ENCODE measurements at regions not wholly inside any gene's neighbourhood (a gene's known extent, or its start where the extent isn't known, plus 50 kb on each side); places are given as distances from the start of the nearest gene placed in this dataset.

GRCh38 chr4:175307326-175307725 lies 389.2 kb downstream of the ADAM29 start:
- DNase-seq (ENCODE audit: low spot score), result no peak
- in situ Hi-C loops (cut with MboI; ENCODE audit: low sequenced_read_pairs, unreplicated experiment), result no loop called here
- TF ChIP-seq CTCF (IDR thresholded peaks at IDR 0.05; ENCODE audit: borderline replicate concordance, control extremely low read depth, extremely low read depth, insufficient read depth, missing control alignments), result no peak

GRCh38 chr4:175308236-175308635 lies 390.1 kb downstream of the ADAM29 start:
- no peak for TF ChIP-seq CTCF (IDR thresholded peaks at IDR 0.05; ENCODE audit: borderline replicate concordance, control extremely low read depth, extremely low read depth, insufficient read depth, missing control alignments)
- DNase-seq (ENCODE audit: low spot score), result no peak
- in situ Hi-C loops (cut with MboI; ENCODE audit: low sequenced_read_pairs, unreplicated experiment), result no loop called here

- no peak for DNase-seq (ENCODE audit: low spot score)
- no peak for TF ChIP-seq CTCF (IDR thresholded peaks at IDR 0.05; ENCODE audit: borderline replicate concordance, control extremely low read depth, extremely low read depth, insufficient read depth, missing control alignments)
- in situ Hi-C loops (cut with MboI; ENCODE audit: low sequenced_read_pairs, unreplicated experiment), result no loop called here
These were observed 390.9 kb downstream of the ADAM29 start for GRCh38 chr4:175309041-175309440.

- in situ Hi-C loops (cut with MboI; ENCODE audit: low sequenced_read_pairs, unreplicated experiment), result no loop called here
- TF ChIP-seq CTCF (IDR thresholded peaks at IDR 0.05; ENCODE audit: borderline replicate concordance, control extremely low read depth, extremely low read depth, insufficient read depth, missing control alignments), result no peak
- DNase-seq (ENCODE audit: low spot score), result no peak
These were observed 407.1 kb downstream of the ADAM29 start for GRCh38 chr4:175325230-175325629.

GRCh38 chr4:175326796-175327195 lies 408.6 kb downstream of the ADAM29 start:
- DNase-seq (ENCODE audit: low spot score), result no peak
- no peak for TF ChIP-seq CTCF (IDR thresholded peaks at IDR 0.05; ENCODE audit: borderline replicate concordance, control extremely low read depth, extremely low read depth, insufficient read depth, missing control alignments)
- in situ Hi-C loops (cut with MboI; ENCODE audit: low sequenced_read_pairs, unreplicated experiment), result no loop called here

GRCh38 chr4:175330236-175330635 lies 412.1 kb downstream of the ADAM29 start:
- in situ Hi-C loops (cut with MboI; ENCODE audit: low sequenced_read_pairs, unreplicated experiment), result no loop called here
- no peak for DNase-seq (ENCODE audit: low spot score)
- TF ChIP-seq CTCF (IDR thresholded peaks at IDR 0.05; ENCODE audit: borderline replicate concordance, control extremely low read depth, extremely low read depth, insufficient read depth, missing control alignments), result no peak

- DNase-seq (ENCODE audit: low spot score), result no peak
- in situ Hi-C loops (cut with MboI; ENCODE audit: low sequenced_read_pairs, unreplicated experiment), result no loop called here
- TF ChIP-seq CTCF (IDR thresholded peaks at IDR 0.05; ENCODE audit: borderline replicate concordance, control extremely low read depth, extremely low read depth, insufficient read depth, missing control alignments), result no peak
These were observed 412.5 kb downstream of the ADAM29 start for GRCh38 chr4:175330652-175331051.
